Panc1 (cell line): ENCODE measurements at regions not wholly inside any gene's neighbourhood (a gene's known extent, or its start where the extent isn't known, plus 50 kb on each side); places are given as distances from the start of the nearest gene placed in this dataset.

Source experiments
- ATAC-seq: fragments of 200-7000 bp; cut with Tn5 transposase; 2 replicates; pipeline ENCODE4 v1.9.1; 2020; ENCODE audit warnings: mild to moderate bottlenecking, moderate library complexity
- BruUV-seq: library from RNA; stranded (reverse); fragments of 400-500 nt; replicated peaks from 2 replicates; lab custom pipeline; 2021; lab: Mats Ljungman, UMichigan
- CTCF ChIA-PET: fragments of 300-600 bp; sonication (Branson Sonifier 250); formaldehyde crosslinking; loops from one replicate; lab custom pipeline; 2022; ENCODE audit warnings: antibody characterized with exemption; lab: Charles Lee
- POLR2A ChIA-PET: fragments of 300-600 bp; sonication (Branson Sonifier 250); formaldehyde crosslinking; loops from one replicate; lab custom pipeline; 2022; ENCODE audit warnings: antibody characterized with exemption; lab: Charles Lee
- DNase-seq: peaks from one replicate; pipeline ENCODE4 v3.0.0-alpha.2; 2010; ENCODE audit warnings: low read depth, low spot score
- H3K27ac ChIP-seq: 2 replicates; pipeline ENCODE4 v1.5.1; 2011; ENCODE audit warnings: mild to moderate bottlenecking, low read length, inconsistent platforms
- H3K27me3 ChIP-seq: fragments of 200-500 bp; sonication (Bioruptor generic); 2 replicates; pipeline ENCODE4 v1.6.0; 2014; ENCODE audit warnings: low read length, inconsistent platforms; ENCODE audit not compliant: control insufficient read depth, insufficient read depth
- H3K36me3 ChIP-seq: fragments of 200-500 bp; sonication (Bioruptor generic); 2 replicates; pipeline ENCODE4 v1.5.1; 2014; ENCODE audit warnings: inconsistent platforms, mild to moderate bottlenecking, low read length, moderate library complexity; ENCODE audit not compliant: control insufficient read depth, insufficient read depth
- H3K4me1 ChIP-seq: 2 replicates; pipeline ENCODE4 v1.5.1; 2011; ENCODE audit warnings: inconsistent platforms, mild to moderate bottlenecking, low read length, moderate library complexity; ENCODE audit not compliant: control insufficient read depth, insufficient read depth
- H3K4me3 ChIP-seq, 2 experiments: 2 replicates each; pipeline ENCODE4 v1.5.1; 2011 to 2012; ENCODE audit warnings: low read depth in 2 of 2, low read length in 2 of 2, mild to moderate bottlenecking in 2 of 2, inconsistent platforms in 1 of 2, moderate library complexity in 1 of 2
- H3K9me3 ChIP-seq: fragments of 200-500 bp; sonication (Bioruptor generic); 2 replicates; pipeline ENCODE4 v1.5.1; 2014; ENCODE audit warnings: low read depth, mild to moderate bottlenecking, inconsistent platforms, low read length, moderate library complexity; ENCODE audit not compliant: control insufficient read depth, insufficient read depth
- POLR2AphosphoS5 ChIP-seq: IDR thresholded peaks from 2 replicates; pipeline ENCODE4 v1.6.1; 2012; ENCODE audit warnings: mild to moderate bottlenecking, low read depth, low read length, moderate library complexity
- SIN3A ChIP-seq: IDR thresholded peaks from 2 replicates; pipeline ENCODE4 v1.6.1; 2012; ENCODE audit warnings: low read depth, mild to moderate bottlenecking, low read length, moderate library complexity, borderline replicate concordance; ENCODE audit not compliant: insufficient read depth
- TCF7L2 ChIP-seq: IDR thresholded peaks from 2 replicates; pipeline ENCODE4 v1.6.1; 2011; ENCODE audit warnings: mild to moderate bottlenecking, low read depth, low read length, inconsistent platforms
- in situ Hi-C: cut with HindIII; loops from 2 replicates; pipeline ENCODE4 v1.10.0; 2016; ENCODE audit warnings: low sequenced_read_pairs, low pct_unique_long_range_greater_than_20kb
- intact Hi-C: fragments of 100-400 bp; cut with micrococcal nuclease; formaldehyde crosslinking; loops from one replicate; pipeline ENCODE4 v1.10.0; 2022; ENCODE audit not compliant: unreplicated experiment
- TF ChIP-seq, protein P1 (sequence below), 2 experiments: IDR thresholded peaks; 2 replicates each; pipeline ENCODE4 v1.6.1; 2011 to 2012; ENCODE audit warnings: low read depth in 2 of 2, control low read depth in 1 of 2, low read length in 1 of 2, mild to moderate bottlenecking in 1 of 2, moderate library complexity in 1 of 2; ENCODE audit not compliant: insufficient read depth in 1 of 2
- TF ChIP-seq, protein P2 (sequence below): fragments of 450-650 bp; IDR thresholded peaks from 2 replicates; pipeline ENCODE4 v1.5.1; 2017; ENCODE audit warnings: mild to moderate bottlenecking

DNA sequence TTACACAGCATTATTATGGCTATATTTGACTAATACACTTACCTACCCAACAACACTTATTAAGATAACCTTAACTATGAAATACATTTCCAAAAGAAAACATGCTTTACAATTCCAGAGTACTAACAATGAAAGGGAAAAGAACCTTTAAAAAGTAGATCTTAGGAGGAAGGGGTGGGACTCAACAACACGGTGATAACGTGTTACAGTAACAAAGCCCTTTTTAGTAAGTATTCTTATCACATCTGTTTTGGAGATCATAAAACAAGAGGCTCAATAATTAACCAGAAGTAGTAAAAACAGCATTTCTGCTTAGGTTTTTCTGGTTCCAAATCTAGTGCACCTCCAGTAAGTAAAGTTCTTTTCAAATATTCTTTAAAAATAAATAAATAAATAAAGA is 202.1 kb upstream of the SLC7A11 start:
- BruUV-seq, result no TSS peak
- Histone ChIP-seq H3K4me1 (no peaks in the 10 kb centered on the region), H3K4me3 (no peak overlapping the region), H3K27me3 (no peaks in the 10 kb centered on the region), H3K27ac (no peak overlapping the region), H3K36me3 (no peaks in the 10 kb centered on the region), H3K9me3 (no peaks in the 10 kb centered on the region)
- intact Hi-C loops (no loop called here), in situ Hi-C loops (no loop called here)
- DNase-seq (no peak), ATAC-seq (no peak)
- CTCF ChIA-PET, result no interaction called here
- POLR2A ChIA-PET, result no interaction called here
- TF ChIP-seq, protein P1, sequence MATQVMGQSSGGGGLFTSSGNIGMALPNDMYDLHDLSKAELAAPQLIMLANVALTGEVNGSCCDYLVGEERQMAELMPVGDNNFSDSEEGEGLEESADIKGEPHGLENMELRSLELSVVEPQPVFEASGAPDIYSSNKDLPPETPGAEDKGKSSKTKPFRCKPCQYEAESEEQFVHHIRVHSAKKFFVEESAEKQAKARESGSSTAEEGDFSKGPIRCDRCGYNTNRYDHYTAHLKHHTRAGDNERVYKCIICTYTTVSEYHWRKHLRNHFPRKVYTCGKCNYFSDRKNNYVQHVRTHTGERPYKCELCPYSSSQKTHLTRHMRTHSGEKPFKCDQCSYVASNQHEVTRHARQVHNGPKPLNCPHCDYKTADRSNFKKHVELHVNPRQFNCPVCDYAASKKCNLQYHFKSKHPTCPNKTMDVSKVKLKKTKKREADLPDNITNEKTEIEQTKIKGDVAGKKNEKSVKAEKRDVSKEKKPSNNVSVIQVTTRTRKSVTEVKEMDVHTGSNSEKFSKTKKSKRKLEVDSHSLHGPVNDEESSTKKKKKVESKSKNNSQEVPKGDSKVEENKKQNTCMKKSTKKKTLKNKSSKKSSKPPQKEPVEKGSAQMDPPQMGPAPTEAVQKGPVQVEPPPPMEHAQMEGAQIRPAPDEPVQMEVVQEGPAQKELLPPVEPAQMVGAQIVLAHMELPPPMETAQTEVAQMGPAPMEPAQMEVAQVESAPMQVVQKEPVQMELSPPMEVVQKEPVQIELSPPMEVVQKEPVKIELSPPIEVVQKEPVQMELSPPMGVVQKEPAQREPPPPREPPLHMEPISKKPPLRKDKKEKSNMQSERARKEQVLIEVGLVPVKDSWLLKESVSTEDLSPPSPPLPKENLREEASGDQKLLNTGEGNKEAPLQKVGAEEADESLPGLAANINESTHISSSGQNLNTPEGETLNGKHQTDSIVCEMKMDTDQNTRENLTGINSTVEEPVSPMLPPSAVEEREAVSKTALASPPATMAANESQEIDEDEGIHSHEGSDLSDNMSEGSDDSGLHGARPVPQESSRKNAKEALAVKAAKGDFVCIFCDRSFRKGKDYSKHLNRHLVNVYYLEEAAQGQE (IDR thresholded peaks at IDR 0.05; ENCODE audit: insufficient read depth in 1 of 2, low read depth in 2 of 2, low read length in 1 of 2), result no peak
- no peak for TF ChIP-seq POLR2AphosphoS5
- TF ChIP-seq TCF7L2, result no peak

DNA sequence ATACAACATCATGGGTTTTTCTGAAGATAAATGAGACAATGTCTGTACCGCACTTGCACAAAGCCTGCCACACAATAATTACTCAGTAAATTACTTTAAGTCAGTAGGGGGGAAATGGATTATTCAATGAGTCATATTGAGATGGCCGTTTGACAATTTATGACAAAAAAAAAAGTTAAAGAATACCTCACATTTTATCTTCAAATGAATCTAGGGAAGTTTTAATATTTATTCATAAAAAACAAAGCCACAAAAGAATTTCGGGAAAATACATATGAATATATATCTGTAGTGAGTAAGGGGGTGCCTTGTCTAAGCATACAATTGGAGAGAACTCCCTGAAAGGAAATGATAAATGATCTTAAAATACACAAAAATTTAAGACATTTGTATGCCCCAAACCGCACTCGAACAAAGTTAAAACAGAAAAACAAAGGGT is 197.0 kb upstream of the SLC7A11 start:
- DNase-seq, result no peak
- TF ChIP-seq, protein P1 (IDR thresholded peaks at IDR 0.05; ENCODE audit: insufficient read depth in 1 of 2, low read depth in 2 of 2, low read length in 1 of 2), result no peak
- TF ChIP-seq, protein P2, sequence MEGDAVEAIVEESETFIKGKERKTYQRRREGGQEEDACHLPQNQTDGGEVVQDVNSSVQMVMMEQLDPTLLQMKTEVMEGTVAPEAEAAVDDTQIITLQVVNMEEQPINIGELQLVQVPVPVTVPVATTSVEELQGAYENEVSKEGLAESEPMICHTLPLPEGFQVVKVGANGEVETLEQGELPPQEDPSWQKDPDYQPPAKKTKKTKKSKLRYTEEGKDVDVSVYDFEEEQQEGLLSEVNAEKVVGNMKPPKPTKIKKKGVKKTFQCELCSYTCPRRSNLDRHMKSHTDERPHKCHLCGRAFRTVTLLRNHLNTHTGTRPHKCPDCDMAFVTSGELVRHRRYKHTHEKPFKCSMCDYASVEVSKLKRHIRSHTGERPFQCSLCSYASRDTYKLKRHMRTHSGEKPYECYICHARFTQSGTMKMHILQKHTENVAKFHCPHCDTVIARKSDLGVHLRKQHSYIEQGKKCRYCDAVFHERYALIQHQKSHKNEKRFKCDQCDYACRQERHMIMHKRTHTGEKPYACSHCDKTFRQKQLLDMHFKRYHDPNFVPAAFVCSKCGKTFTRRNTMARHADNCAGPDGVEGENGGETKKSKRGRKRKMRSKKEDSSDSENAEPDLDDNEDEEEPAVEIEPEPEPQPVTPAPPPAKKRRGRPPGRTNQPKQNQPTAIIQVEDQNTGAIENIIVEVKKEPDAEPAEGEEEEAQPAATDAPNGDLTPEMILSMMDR, result no peak
- TF ChIP-seq POLR2AphosphoS5, result no peak
- TF ChIP-seq SIN3A, result no peak
- TF ChIP-seq TCF7L2, result no peak
- BruUV-seq, result no TSS peak
- POLR2A ChIA-PET, result no interaction called here
- in situ Hi-C loops, result no loop called here
- CTCF ChIA-PET, result no interaction called here
- no peaks in the 10 kb centered on the region for H3K36me3 ChIP-seq
- H3K27me3 ChIP-seq, result no peaks in the 10 kb centered on the region
- no peak overlapping the region for H3K27ac ChIP-seq
- H3K4me3 ChIP-seq, result no peak overlapping the region
- intact Hi-C loops, result no loop called here
- ATAC-seq, result no peak
- H3K9me3 ChIP-seq, result no peaks in the 10 kb centered on the region
- no peaks in the 10 kb centered on the region for H3K4me1 ChIP-seq
